ENCODE measurements at regions not wholly inside any gene's neighbourhood (a gene's known extent, or its start where the extent isn't known, plus 50 kb on each side); places are given as distances from the start of the nearest gene placed in this dataset.

DNA sequence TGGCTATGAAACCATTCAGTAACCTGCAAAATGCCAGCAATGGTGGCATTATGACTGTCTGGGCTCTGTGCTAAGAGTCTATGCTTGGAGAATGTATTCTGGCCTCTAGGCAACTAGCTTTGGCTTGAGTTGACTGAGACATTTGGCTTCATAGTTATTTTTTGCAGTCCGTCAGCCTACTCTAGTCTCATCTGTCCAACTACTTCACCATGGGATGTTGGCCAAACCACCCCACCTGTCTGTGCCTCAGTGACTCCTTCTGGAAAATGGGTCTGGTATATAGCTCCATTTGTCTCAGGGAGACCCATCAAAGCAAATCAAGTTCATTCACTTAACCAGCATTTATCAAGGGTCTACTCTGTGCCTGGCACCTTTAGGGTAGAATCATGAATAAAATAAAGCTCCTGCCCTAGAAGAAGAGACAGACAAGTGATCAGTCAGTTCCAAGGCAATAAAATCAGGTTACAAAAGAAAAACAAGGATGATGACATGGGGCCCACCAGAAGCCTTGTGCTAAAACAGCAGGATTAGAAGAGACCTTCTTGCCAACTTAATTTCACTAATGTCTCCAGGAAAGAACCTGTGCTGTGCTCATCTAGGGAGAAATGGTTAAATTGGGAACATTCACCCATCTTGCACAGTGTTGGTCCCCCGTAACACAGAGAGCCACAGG, 102.4 kb upstream of the ARMC2 start:
- no peak overlapping the region for H3K9ac ChIP-seq (ENCODE audit: low read length)
- no peaks in the 10 kb centered on the region for H3K9me2 ChIP-seq (ENCODE audit: insufficient read depth, low read length)
- H3K27me3 ChIP-seq (ENCODE audit: insufficient read depth, low read depth, low read length): no peaks in the 10 kb centered on the region
- no peak overlapping the region for H2AFZ ChIP-seq (ENCODE audit: low read depth, low read length)
- H3K36me3 ChIP-seq (ENCODE audit: insufficient read depth, low read length): no peaks in the 10 kb centered on the region
- H3K9me3 ChIP-seq (ENCODE audit: low read length): no peaks in the 10 kb centered on the region
- no peak overlapping the region for H3K4me2 ChIP-seq (ENCODE audit: low read length)
- H3K4me3 ChIP-seq (ENCODE audit: low read length): no peak overlapping the region
- H3K79me2 ChIP-seq (replicated peaks; ENCODE audit: insufficient read depth, low read length): no peaks in the 10 kb centered on the region
- no peak overlapping the region for H3K27ac ChIP-seq (ENCODE audit: low read length)
- TF ChIP-seq RAD21 (conservative IDR thresholded peaks at IDR 0.05): no peak
- H4K20me1 ChIP-seq (ENCODE audit: insufficient read depth): no peaks in the 10 kb centered on the region
- no peaks in the 10 kb centered on the region for H3F3A ChIP-seq (ENCODE audit: insufficient read depth, low read length, poor library complexity, severe bottlenecking)

DNA sequence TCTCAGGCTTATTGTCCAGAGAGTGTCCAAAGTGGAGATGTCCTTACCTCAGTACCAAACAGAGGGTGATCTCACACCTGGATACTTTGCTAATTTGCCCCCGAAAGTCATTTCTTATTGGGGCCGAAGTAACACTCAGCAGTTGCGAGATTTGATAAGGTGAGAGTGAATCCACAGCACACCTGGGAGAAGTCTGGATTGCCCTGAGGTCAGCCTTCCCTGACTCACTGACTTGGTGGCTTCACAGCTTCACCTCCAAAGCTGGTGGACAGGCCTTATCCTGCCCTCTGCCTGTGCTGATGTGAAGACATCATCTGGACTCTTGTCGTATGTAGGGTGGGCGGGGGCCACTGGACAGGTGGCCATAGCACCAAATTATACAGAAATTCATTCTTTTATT, 101.9 kb upstream of the ARMC2 start:
- H3F3A ChIP-seq (ENCODE audit: insufficient read depth, low read length, poor library complexity, severe bottlenecking): no peaks in the 10 kb centered on the region
- no peak overlapping the region for H3K27ac ChIP-seq (ENCODE audit: low read length)
- H3K4me3 ChIP-seq (ENCODE audit: low read length): no peak overlapping the region
- no peaks in the 10 kb centered on the region for H4K20me1 ChIP-seq (ENCODE audit: insufficient read depth)
- H3K9ac ChIP-seq (ENCODE audit: low read length): no peak overlapping the region
- TF ChIP-seq REST (IDR thresholded peaks at IDR 0.05; ENCODE audit: borderline replicate concordance): no peak
- TF ChIP-seq CTCF (IDR thresholded peaks at IDR 0.05; ENCODE audit: poor library complexity, severe bottlenecking): no peak
- no peak for TF ChIP-seq EP300 (conservative IDR thresholded peaks at IDR 0.05; ENCODE audit: poor library complexity, severe bottlenecking)
- TF ChIP-seq MXI1 (conservative IDR thresholded peaks at IDR 0.05; ENCODE audit: poor library complexity, severe bottlenecking): no peak
- TF ChIP-seq SMC3 (conservative IDR thresholded peaks at IDR 0.05; ENCODE audit: poor library complexity): no peak
- no peak for TF ChIP-seq RAD21 (conservative IDR thresholded peaks at IDR 0.05)
- no peak for TF ChIP-seq EZH2 (IDR thresholded peaks at IDR 0.05; ENCODE audit: borderline replicate concordance, insufficient read depth, low read length, poor library complexity, severe bottlenecking)
- no peak for TF ChIP-seq POLR2AphosphoS5 (IDR thresholded peaks at IDR 0.05)
- TF ChIP-seq TAF1 (IDR thresholded peaks at IDR 0.05; ENCODE audit: low read depth): no peak
- H2AFZ ChIP-seq (ENCODE audit: low read depth, low read length): no peak overlapping the region
- no peaks in the 10 kb centered on the region for H3K36me3 ChIP-seq (ENCODE audit: insufficient read depth, low read length)
- no peaks in the 10 kb centered on the region for H3K9me3 ChIP-seq (ENCODE audit: low read length)
- H3K27me3 ChIP-seq (ENCODE audit: insufficient read depth, low read depth, low read length): no peaks in the 10 kb centered on the region
- H3K9me2 ChIP-seq (ENCODE audit: insufficient read depth, low read length): no peaks in the 10 kb centered on the region
- no peaks in the 10 kb centered on the region for H3K79me2 ChIP-seq (replicated peaks; ENCODE audit: insufficient read depth, low read length)
- H3K4me2 ChIP-seq (ENCODE audit: low read length): no peak overlapping the region

All from neural cell (in vitro differentiated cells).